Stimulated activated CD8-positive, alpha-beta memory T cell treated with anti-CD3 and anti-CD28 coated beads, Interleukin-12 subunit alpha, Interleukin-12 subunit beta, amount 100 ng/mL, for 4 hours (primary cell): ENCODE measurements at regions not wholly inside any gene's neighbourhood (a gene's known extent, or its start where the extent isn't known, plus 50 kb on each side); places are given as distances from the start of the nearest gene placed in this dataset.
"Not testable (repeated sequence)": the region's sequence is repeated elsewhere in the genome, so short reads cannot be mapped to it uniquely, and the experiment has no call there.

Source experiments
- DNase-seq: peaks from one replicate; pipeline ENCODE4 v3.0.0-alpha.2; 2020; ENCODE audit warnings: low read depth

DNA sequence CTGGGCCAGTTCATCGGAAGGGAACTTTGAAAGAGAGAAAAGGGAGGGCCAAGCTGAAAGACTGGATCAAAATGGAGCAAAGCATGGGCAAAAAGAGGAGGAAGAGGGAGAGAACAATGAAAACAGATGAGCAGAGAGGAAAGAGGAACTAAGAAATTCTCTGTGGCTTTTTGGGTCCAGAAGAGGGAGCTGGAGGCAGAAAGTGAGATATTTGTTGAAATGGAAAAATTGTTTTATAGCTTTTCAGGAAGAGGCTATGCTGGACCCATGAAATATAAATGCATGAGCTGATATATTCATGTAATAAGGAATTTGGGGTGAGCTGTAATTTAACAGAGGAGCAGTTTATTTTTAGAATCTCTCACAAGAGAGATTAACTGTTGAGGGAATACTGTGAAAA is 457.3 kb downstream of the DMAC1 start:
- DNase-seq = no peak

DNA sequence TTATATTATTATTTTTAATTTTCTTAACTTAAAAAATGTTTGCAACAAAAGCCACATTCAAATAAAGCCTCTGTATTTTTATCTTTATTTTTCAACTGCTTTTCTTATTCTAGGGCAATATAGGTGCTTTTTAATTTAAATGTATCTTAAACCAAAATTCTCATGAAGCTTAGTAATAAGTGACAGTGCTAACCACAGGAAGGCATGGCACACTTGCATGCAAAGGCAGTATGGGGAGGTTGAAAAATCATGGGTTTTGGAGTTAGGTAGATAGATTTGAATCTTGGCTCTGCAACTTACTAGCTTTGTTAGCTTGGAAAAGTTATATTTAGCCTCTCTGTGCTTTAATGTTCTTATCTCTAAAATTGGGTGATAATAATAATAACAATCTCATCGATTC is 458.0 kb downstream of the DMAC1 start:
- DNase-seq = no peak

DNA sequence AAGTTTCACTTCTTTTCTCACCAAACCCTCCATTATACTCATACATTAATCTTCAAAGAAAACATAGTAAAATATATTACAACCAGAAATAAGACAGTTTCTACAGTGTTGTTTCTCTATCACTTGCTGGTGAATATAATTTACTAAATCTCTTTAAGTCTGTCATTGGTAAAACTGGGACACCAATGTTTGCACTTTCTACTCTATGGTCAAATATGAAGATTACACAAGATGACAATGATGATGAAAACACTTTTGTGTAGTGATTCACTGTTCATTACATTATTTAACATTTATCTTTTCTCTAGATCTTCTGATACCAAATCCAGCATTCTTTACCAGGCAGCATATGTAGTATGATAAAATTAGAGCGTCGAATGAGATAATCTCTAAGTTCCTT is 459.1 kb downstream of the DMAC1 start:
- no peak for DNase-seq

DNA sequence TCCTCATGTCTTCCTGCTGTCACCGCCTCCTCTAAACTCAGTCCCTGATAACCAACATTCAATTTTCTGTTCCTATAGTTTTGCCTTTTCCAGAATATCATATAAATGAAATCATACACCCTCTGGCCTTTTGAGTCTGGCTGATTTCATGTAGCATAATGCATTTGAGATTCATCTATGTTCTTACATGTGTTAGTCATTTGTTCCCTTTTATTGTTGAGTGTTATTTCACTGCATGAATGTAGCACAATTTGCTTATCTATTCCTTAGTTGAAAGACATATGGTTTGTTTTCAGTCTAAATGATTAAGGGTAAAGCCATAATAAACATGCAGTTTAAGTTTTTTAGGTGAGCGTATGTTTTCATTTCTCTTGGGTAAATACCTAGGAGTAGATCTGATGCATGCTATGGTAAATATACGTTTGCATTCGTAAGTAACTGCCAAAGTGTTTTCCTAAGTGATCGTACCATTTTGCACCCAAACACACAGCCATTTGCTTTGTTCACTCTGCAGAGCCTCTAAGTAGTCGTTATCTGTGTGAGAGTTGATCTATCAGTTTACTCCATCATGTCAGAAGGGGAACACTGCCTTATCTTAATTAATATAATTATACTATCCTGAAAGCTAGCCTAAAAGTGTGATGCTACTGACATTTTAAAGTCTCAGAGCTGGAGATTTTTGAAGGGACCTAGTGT is 460.8 kb downstream of the DMAC1 start:
- no peak for DNase-seq

DNA sequence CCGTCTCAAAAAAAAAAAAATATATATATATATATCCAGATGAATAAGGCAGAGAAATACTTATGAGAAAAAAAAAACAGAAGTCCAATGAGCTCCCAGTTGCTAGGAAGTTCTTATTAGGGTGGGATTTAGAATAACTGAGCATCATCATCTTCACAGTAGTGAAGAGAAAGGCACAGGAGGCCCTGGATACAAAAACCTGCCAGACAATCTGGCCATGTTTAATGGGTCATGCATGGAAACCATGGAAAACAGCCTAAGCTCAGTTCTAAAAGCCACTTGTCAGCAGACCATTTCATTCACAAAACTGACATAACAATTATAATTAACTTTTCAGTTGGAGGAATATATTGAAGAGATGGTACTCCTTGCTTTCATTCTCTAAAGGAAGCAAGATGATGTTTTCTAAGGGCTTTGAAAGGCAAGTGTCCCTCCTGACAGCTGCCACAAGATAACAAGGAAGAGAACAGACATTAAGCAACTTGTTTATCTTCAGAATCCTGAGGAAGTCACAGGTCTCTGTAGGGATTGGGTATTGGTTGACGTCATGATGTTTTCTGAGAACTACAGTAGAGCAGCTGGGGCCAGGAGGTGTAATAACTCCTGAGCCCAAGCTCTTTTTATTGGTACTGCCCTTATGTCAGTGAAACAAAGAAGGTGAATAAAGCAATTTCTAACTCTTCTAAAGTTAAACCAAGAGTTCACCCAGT is 463.1 kb downstream of the DMAC1 start:
- no peak for DNase-seq

DNA sequence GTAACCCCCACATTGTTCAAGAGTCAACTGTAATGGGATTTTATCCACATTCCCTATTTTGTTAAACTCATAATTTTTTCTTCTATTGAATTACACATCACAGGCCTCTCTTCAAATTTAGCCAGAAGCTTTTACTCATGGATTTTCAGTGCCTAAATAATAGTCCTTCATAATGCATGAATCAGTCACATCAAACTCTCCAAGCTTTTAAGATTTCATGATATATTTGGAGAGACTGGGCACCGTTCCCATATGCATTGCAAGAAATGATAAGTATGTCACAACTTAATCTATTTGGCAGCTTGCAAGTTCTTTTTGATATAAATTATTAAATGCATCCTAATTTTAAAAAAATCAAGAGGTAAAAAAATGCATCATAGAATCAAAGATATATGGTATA is 465.9 kb downstream of the DMAC1 start:
- DNase-seq = no peak

DNA sequence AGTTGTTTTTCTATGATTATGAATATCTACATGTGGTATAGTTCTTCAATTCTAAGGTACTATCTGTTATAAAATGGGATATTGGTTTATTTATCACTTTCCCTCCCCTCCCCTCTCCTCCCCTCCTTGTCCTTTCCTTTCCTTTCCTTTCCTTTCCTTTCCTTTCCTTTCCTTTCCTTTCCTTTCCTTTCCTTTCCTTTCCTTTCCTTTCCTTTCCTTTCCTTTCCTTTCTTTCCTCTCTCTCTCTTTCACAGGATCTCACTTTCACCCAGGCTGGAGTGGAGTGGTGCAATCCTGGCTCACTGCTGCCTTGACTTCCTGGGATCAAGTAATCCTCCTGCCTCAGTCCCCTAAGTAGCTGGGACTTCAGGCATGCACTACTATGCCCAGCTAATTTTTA is 466.8 kb downstream of the DMAC1 start:
- DNase-seq = no peak

DNA sequence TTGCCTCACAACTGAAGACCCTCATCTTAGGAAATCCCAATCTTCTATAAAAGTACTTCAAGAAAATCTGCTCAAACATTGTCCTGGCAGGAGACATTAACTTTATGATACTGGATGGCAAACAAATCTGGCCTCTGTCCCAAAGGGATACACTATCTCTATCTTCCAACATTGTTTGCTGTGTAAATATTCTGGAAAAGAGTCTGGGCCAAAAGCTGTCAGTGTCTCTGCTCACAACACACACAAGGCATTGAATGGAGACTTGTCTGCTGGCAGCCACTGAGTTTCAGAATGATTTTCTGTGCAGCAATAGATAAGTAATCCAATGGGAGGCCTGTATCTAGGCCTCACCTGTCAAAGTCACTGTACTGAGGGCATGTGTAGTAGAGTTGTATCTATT is 471.1 kb downstream of the DMAC1 start:
- no peak for DNase-seq

DNA sequence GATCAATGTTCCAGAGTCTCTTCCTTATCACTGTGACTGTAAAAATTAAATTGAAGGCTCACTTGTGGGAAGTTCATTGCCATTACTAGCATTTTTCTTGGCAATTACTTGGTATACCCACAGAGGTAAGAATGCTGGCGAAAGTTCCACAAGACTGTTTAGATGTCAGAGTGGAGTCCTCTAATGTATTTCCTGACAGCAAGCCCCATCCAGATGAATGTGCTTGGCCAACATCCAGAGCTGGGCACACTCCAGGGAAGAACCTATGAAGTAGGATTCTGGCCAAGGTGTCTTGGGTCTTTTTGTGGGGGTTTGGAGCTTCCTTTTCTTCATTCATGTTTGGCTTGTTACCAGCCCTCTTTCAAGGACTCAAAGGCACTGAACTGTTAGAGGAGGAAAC is 473.6 kb downstream of the DMAC1 start:
- DNase-seq = no peak

DNA sequence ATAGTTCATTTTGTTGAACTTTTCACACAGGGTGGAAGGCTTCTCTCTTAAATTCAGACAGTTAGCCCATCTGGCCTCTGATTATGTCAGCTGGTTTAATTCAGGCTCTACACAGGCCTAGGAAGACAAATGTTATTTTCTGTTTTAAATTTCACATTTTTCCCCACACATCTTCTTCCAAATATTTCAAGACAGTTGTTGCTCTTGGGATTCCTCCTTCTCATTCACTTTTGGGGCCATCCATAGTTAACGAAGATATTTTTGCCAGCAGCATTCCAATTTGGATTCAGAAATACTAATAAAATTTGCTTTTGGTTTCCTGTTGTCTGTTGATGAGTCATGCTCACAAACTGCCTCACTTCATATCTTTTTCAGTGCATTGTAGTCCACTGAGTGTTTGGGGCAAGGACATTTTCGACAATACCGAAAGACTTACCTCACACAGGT is 475.4 kb downstream of the DMAC1 start:
- DNase-seq = no peak

DNA sequence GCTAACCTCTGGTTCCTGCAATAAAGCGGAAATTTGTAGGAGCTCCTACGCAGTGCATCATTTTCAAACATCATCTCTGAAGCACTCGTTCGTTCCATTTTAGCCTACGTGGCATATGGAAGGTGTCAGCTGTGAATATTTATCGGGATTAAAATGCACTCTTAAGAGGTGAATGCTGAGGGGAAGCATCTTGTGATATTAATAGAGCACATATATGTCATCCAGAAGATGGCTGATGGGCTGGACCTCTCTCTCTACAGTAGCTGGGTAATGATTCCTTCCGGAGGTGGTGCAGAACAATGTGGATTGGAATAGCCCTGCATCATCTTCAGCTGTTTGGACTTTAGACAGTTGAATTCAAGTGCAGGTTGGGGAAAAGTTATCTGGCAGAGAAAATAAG is 478.7 kb downstream of the DMAC1 start:
- DNase-seq = no peak

DNA sequence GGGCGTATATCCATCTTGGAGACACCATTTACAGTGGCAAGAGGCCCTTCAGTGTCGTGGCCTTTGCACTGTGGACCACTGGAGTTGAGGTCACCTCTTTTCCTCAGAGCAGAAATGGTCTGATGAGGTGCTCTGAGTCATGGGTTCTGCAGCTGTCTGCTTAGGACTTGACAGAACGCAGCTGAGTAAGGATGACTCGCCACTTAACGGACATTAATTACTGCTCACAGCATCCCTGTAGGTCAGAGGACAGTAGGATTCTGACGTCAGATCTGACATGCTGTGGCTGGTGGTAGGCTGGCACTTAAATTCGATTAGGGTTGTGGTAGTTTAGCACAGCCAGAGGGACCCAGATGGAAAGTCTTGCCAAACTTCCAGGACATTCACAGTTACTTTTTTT is 479.4 kb downstream of the DMAC1 start:
- no peak for DNase-seq

DNA sequence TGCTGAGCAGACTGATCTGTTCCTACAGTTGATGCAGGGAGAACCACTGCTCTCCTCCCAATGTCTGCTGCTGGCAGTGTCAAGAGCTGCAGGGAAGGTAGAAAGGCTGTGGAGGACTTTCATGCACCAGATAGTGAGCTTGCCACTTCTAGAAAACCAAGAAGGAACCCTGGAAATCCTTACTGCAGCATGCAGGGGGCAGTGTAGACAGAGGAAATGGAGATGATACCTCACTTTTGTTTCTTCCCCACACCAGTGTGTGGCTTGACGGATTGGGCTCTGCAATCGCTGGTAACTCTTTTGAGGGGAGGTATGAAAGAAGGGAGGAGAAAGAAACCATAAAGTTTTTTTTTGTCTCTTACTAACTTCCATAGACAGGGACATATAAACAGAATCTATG is 480.7 kb downstream of the DMAC1 start:
- no peak for DNase-seq

DNA sequence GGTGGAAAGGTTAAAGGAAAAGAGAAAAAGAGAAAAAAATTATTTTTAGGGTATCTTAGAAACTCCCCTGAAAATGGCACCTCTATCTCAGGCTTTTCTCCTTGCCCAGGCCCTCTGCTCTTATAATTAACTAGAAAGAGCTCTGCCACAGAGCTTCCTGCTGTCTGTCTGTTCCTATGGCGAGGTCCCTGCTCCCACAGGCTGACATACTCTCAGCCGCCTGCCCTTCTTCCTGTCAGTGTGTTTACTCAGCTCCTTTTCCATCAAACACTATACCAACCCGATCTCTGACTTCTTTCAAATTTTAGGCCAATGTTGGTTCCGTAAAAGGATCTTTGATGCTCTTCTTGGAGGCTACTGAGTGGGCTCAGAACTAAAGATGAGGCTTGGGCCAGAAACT is 482.6 kb downstream of the DMAC1 start:
- no peak for DNase-seq

DNA sequence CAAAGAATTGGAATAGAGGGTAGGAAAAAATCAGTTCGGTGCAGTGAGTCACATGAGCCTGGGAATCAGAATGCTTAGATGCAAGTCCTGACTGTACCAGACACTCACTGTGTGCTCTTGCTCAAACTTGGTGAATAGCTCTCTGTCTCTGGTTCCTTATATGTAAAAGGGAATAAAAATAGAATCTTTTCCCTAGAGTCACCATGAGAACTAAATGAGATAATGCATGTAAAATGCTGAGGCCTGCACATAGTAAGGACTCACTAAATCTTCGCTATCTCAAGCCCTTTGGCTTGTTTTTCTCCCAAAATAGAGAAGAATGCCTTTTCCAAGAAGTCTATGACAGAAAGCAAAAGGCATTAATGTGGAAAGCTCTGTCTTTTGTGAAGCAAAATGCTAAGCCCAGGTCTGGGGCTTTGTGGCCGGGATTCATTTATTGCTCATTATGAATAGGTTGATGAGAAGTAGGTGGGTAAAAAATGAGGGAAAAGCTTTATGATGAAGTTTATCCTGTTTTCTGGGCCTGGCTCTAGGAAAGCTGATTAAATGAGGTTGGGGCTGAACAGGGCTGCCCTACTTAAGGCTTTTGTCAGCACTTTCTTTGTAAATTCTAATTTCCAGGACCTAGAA is 483.3 kb downstream of the DMAC1 start:
- DNase-seq = no peak

DNA sequence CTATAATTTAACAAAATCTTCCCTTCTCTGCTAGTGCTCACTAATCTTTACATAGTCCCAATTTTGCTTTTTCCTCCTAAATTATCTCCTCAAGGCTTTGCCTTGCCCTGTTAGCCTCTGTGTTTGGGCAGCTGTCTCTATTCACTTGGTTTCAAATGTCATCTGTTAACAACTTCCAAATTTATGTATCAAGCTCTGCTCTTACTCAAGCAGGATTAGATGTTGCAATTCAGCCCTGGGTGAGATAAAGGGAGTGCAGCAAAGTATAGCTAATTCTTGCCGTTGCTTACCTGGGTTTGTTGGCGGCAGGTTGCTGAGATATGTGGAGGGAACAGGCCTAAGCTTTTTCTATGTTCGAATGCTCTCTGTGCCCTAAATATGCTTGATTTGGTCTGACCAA is 483.8 kb downstream of the DMAC1 start:
- no peak for DNase-seq

DNA sequence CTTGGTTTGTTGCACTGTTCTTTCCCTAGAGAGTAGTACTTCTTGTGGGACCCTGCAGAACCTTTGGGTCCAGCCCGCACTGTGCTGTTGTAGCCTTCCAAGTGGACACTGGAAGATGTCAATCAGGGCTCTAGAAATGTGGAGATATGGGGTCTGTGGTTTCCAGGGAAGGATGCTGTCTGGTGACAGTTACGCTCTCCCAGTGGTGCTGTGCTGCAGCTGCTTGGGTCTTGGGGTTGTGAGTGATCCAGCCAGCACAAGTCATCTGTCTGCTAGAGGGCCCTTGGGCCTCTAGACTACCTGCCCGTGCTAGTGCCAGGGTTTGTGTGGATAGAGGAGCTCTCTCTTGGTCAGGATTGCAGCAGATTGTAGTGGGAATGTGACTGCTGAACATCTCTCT is 484.5 kb downstream of the DMAC1 start:
- DNase-seq = no peak

DNA sequence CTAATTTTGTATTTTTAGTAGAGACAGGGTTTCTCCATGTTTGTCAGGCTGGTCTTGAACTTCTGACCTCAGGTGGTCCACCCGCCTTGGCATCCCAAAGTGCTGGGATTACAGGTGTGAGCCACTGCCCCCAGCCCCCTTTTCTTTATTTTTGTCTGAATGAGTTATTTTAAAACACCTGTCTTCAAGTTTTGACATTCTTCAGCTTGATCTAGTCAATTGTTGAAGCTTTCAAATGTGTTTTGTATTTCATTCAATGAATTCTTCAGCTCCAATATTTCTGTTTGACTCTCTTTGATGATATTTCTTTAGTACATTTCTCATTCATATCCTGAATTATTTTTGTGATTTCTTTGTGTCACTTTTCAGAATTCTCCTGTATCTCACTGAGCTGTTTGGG is 486.2 kb downstream of the DMAC1 start:
- no peak for DNase-seq

DNA sequence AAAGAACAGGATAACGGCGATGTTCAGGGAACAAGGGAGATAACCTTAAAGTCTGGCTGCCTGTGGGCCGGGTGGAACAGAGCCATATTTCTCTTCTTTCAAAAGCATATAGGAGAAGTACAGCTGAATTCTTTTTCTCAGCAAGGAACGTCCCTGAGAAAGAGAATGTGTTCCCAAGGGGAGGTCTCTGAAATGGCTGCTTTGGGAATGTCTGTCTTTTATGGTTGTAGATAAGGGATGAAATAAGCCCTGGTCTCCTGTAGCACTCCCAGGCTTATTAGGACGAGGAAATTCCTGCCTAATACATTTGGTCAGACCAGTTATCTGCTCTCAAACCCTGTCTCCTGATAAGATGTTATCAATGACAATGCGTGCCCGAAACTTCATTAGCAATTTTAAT is 490.5 kb downstream of the DMAC1 start:
- not testable (repeated sequence) for DNase-seq

DNA sequence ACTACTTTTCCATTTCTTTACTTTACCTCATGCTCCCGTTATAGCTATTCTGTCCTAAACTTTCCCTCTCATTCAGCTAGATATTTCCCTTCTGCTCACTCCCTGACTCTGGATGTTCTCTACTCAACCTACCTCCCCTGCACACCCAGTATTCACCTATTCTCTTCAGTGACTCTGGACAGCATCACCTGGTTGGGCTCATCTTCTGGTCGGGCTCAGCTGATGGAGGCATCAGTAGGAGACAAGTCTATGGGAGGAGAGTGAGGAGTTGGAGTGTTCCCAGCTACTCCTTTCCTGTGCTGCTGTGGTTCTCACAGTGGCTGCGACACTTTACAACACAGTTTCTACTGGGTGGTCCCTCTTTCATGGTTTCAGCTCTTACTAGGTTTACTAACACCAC is 493.9 kb downstream of the DMAC1 start:
- DNase-seq = no peak

DNA sequence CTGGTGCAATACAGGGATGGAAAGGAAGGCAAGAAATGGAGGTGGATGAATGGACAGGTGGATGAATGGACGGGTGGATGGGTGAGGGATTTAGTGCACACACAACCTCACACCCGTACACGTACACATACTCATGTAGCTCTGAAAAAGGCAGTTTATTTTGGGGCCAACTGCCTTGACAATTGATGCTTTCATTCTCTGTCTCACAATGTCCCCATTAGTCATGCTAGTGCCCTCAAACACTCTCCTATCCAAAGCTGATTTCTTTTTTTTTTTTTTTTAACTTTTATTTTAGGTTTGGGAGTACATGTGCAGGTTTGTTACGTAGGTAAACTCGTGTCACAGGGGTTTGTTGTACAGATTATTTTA is 495.0 kb downstream of the DMAC1 start:
- no peak for DNase-seq

DNA sequence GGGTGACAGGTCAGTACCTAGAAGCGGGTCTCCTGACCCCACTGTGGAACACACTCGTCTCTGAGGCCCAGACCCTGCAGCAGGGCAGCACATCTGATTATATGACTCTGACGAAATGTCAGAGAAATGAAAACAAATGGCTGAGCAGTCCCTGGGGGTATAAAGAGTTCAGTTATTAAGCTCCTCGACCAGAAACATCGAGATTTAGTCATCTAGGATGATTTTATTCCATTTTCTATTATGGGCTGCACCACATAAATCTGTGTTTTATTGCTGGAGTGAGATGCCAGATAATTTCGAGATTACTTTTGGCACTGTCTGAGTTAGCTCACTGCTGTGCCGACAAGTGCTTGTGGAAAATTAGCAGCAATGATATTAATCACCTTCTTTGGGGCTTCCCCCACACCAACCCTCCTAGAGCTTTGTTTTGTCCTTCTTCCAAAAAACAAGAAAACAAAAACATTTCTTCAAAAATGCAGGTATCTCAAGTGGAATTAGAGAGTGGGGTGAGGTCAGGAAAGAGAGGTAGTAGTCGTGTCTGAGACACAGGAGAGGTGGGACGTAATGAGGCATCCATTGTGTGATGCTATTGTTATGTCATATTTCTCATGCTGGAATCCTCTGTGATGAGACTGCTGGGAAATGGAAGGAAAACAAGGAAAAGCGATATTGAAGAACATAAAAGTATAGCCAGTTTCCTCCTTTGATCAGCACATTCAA is 495.5 kb downstream of the DMAC1 start:
- no peak for DNase-seq

DNA sequence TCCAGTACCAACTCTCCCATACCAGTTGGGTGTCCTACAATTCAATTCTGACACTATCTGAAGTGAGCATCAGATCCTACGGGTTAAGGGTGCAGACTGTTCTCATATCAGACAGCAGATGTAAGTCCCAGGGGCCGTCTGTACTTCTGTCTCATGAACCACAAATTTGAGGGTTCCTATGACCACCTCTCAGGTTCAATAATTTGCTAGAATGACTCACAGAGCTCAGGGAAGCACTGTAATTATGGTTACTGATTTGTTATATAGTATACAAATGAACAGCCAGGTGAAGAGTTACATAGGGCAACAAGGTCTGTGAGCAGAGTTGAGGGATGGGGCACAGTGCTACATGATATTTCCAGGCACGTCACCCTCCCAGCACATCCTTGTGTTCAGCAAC is 499.1 kb downstream of the DMAC1 start:
- DNase-seq = no peak
